ENCODE measurements at regions not wholly inside any gene's neighbourhood (a gene's known extent, or its start where the extent isn't known, plus 50 kb on each side); places are given as distances from the start of the nearest gene placed in this dataset.

- no peak for TF ChIP-seq CTCF (IDR thresholded peaks at IDR 0.05)
Measured at GRCh38 chr2:43130548-43130875, 95.9 kb downstream of the ZFP36L2 start.

- no peak for TF ChIP-seq CTCF (IDR thresholded peaks at IDR 0.05)
Measured at GRCh38 chr2:43129676-43130547, 96.5 kb downstream of the ZFP36L2 start.

- no peak for TF ChIP-seq CTCF (IDR thresholded peaks at IDR 0.05)
Measured at GRCh38 chr2:43128559-43128955, 97.8 kb downstream of the ZFP36L2 start.

GRCh38 chr2:43127941-43128558, 98.4 kb downstream of the ZFP36L2 start:
- no peak for TF ChIP-seq CTCF (IDR thresholded peaks at IDR 0.05)

- peak; percentile 38; the same call in 1 of the 2 replicates for TF ChIP-seq CTCF (IDR thresholded peaks at IDR 0.05)
Measured at GRCh38 chr2:43127208-43127940, 99.0 kb downstream of the ZFP36L2 start.

GRCh38 chr2:43126817-43127207, 99.6 kb downstream of the ZFP36L2 start:
- TF ChIP-seq CTCF (IDR thresholded peaks at IDR 0.05) = no peak

- TF ChIP-seq CTCF (IDR thresholded peaks at IDR 0.05) = no peak
Measured at GRCh38 chr2:43125090-43125998, 101.1 kb downstream of the ZFP36L2 start.

Measured in LNCAP (cell line).